ENCODE measurements at regions not wholly inside any gene's neighbourhood (a gene's known extent, or its start where the extent isn't known, plus 50 kb on each side); places are given as distances from the start of the nearest gene placed in this dataset.
A peak's percentile ranks its signal among the peaks of the same experiment; 100 is the strongest.
"Not testable (repeated sequence)": the region's sequence is repeated elsewhere in the genome, so short reads cannot be mapped to it uniquely, and the experiment has no call there.

DNA sequence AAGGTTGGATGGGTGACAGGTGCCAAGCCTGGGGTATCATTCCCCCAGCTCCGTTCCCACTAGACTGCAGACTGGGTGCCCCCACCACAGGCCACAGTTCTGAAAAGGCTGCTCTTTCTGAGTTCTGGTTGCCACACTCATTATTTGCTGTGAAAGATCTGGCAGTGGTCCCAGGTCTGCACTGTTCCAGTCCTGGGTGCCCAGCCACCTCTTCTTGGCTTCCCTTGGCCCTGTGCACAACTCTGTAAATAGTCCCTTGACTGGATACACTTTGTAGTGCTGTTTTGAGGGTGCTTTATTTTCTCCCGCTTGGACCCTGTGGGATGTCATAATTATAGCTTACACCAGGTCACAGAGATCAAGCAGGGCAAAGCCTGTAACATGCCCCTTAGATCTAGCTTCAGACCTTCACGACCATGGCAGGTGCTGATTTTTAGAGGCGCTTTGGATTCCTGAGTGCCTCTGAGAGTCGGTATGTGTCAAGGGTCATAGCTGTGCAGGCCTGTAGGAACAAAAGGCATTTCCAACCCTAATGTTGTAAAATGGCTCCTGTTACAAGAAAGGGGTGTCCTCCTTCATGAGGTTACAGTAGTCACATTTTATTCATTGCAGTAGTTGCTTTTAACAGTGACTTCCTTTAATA is 344.9 kb downstream of the ICE1 start:
- peak in 15 of 56 donors; percentile 1 to 27 (median 6) for DNase-seq

DNA sequence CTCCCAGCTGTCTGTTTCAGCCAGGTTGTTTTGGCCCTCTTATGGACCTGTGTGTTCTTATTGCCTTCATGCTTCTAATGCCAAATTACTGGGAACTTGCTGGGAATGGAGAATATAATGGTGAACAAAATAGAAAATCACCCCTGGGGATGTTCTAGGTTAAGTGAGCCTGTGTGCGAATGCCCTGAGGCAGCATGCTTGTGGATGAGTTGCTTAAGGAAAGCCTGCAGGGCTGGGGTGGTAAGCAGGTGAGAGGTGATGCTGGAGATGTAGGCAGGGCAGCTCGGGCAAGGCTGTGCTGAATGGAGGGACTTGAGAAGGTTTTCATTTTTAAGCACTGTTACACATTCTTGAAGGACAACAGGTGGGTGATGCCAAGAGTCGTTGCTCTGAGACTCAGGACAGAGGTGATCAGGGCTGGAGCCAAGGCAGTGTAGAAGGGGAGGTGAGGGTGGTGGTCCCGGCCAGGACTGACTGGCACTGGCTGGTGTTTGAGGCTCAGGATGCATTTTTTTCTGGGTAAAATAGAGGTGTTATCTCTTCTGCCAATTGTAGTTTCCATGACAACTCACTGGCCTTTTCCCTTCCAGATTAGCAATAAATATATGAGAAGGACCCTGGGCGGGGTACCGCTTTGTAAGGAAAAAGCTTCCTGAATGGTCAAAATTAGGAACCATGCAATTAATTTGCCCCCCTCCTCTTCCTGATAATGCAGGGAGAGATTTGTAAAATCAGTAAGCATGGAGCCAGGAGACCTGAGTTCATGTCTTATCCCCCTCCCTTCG is 342.8 kb downstream of the ICE1 start:
- no peak for DNase-seq

- DNase-seq, result no peak
These were observed 341.8 kb downstream of the ICE1 start for GRCh38 chr5:5764246-5764645.

DNA sequence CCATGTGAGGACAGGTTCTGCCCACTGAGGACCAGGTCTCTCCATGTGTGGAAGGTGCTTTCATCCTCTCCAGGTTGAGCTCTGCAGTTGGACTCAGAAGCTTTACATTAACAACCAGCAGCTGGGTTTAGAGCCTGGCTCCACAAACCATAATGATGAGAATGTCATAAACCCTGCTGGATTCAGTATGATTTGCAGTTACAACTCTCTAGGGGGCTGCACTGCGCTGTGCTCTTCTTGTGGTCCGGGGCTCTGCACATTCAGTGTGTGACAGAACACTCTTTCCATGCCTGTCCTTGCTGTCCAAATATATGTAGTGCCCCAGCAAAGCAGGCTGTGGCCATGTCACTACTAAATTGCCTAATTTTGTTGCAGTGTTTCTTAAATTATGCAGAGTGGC is 334.3 kb downstream of the ICE1 start:
- DNase-seq, result no peak

- DNase-seq, result no peak
These were observed 333.4 kb downstream of the ICE1 start for GRCh38 chr5:5755888-5756287.

DNA sequence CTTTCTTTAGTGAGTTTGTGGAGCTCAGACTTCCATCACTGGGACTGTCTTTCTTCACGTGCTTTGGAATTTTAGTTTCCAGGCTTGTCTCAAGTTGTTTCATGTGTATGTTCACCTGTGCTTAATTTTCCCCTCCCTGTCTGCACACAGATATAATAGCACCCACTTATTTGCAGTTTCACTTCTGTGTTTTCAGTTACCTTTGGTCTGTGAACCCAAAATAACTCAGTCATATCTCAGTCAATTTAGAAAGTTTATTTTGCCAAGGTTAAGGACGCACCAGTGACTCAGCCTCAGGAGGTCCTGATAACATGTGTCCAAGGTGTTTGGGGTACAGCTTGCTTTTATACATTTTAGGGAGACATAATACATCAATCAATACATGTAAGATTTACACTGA is 330.4 kb downstream of the ICE1 start:
- DNase-seq, result no peak

DNA sequence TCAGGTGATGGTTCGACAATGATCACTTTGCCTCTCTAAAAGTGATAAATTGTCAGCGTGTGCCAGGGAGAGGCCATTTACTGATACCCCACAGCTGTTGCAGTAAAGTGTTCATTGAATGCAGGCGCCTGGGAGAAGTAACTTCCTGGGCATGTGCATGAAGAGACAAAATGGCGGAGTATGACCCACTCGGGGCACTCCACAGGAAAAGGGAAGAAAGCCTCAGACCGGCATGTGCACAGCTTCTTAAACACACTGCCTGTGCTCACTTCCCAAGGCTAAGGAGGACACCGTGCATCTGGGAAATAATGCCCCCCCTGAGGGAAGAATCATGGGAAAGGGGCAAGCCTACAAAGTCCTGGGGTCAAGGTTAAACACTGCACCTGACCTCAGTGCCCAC is 329.5 kb downstream of the ICE1 start:
- no peak for DNase-seq

DNA sequence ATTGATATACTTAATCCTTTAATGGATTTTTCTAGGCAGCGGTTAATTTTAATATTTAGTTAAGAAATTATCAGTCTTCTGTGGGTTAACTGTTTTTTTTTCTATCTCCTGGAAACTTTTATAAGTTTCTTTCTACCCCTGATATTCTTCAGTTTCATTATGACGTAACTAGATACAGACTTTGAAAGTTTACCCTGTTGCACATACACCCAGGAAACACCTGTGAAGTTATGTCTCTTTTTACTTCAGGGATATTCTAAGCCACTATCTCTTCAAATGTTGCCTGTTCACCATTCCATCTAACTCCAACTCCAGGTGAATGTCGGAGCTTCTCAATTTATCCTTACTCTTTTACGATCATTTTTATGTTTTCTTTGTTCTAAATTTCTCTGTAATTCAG is 329.0 kb downstream of the ICE1 start:
- no peak for DNase-seq

DNA sequence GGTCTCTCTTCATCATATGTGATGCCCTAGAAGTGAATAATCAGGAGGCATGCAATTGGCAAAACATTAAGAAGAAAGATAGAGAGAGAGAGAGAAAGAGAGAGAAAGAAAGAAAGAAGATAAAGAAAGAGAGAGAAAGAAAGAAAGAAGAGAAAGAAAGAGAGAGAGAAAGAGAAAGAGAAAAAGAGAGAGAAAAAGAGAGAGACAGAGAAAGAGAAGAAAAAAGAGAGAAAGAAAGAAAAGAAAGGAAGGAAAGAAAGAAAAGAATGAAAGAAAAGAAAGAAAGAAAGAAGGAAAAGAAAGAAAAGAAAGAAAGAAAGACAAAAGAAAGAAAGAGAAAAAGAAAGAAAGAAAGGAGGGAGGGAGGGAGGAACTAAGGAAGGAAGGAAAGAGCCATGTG is 318.9 kb downstream of the ICE1 start:
- DNase-seq, result no peak

DNA sequence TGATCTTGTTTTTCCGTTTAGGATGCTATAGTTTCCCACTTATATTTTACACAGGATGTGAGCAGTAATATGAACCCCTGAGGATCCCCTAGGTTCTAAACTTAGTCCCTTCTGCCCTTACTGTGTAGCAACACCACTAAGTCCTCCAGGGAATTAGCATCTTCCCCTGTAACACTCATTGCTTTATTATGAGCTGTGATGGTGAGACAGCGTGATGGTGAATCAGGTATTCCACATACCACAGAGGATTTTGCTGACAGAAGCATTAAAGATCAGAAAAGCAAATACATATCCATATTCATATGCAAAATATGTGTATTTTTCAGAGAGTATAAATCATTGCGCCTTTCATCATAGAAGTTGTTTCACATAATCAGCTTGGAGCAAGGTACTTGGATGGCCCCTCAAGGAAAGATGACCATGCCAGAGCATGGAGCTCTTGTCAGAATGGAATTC is 317.0 kb downstream of the ICE1 start:
- DNase-seq, result no peak

DNA sequence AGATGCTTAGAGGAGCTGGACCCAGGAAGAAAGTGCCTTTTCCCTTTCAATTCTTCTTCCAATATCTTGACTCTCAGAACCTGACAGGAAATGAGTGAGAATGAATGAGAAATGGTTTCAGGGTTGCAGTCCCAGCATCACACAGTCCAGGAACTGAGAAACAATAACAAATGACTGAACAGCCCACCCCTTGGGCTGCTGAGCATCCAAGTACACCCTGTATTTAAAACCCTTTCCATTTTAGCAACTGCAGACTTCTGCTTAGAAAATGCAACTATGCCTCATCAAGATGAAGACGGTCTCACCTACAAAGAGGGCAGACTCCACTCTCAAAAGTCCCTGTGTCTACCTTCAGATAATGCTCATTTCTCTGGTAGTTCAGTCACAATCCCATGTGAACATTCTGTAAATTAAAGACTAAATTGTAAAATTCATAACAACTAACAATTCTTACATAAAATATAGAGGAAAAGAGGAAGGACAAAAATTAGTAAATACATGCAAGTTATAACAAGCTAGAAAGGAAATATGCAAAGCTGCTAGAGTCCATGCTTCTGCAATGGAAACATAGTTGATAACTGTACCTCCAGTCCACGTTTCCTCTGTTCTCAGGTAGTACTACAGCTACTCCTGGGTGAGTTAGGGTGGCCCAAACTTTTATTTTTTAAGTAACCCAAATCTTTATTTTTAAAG is 316.5 kb downstream of the ICE1 start:
- no peak for DNase-seq

- DNase-seq, result no peak
These were observed 313.5 kb downstream of the ICE1 start for GRCh38 chr5:5736007-5736406.

DNA sequence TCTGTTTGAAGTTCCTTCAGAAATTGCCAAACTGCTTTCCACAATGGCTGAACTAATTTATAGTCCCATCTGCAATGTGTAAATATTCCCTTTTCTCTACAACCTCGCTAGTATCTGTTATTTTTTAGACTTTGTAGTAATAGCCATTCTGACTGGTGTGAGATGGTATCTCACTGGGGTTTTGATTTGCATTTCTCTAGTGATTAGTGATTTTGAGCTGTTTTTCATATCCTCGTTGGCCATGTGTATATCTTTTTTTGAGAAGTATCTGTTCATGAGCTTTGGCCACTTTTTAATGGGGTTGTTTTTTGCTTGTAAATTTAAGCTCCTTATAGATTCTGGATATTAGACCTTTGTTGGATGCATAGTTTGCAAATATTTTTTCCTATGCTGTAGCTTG is 310.6 kb downstream of the ICE1 start:
- not testable (repeated sequence) for DNase-seq

DNA sequence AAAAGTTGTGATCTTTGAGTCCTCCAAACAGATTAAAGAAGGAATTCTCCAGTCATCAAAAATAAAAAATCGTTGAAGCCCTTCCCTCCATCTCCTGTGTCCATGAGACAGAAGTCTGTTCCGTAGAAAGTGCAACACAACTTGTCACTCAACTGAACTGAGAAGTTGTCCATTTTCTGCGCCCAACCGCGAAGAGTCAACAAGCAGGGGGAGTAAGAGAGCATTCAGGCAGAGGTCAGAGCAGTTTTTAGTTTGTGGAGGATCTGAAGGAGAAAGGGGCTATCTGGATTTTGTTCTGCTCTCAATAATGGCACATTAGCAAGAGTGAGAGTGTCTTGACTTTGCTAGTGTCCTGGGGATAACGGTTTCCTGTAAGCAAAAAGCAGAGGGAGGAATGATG is 303.9 kb downstream of the ICE1 start:
- DNase-seq, result no peak

DNA sequence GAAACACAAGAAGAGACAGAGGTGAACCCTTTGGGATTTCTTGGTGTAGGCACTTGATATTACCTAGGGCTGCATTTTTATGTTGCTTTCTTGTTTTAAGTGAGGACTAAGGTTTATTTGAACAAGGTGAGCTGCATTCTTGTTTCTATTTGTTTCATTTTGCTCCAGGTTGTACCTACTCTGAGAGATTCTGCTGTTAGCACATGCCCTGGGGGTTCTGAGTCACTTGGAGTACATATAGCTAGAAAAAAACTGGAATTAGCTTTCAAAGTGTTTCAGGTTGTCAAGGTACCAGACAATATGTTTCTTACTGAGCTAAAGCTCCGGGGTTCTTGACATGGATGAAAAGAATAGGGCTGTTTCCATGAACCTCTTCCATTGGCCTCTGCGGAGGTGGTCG is 299.4 kb downstream of the ICE1 start:
- no peak for DNase-seq

GRCh38 chr5:5719292-5719691 is 296.8 kb downstream of the ICE1 start:
- DNase-seq, result no peak

DNA sequence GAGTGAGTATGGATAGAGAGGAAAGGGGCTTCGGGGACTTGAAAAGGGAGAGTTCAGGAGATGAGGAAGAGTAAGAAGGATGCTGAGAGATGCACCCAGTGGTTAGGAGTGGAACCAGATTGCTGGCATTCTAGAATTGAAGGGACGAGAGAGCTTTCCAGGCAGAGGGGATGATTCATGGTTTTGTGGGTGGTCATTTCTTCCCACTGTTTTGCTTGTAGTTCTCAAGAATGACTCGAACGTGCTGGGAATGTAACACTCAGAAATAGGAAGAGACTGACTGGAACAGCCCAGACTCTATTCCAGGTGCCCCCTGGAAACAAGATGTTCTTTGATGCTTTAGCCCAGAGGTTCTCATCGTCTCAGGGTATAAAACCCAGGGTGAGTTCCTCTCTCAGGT is 294.2 kb downstream of the ICE1 start:
- peak in 4 of 56 donors; percentile 2 to 38 (median 30) for DNase-seq

GRCh38 chr5:5711592-5711991 is 289.1 kb downstream of the ICE1 start:
- no peak for DNase-seq

DNA sequence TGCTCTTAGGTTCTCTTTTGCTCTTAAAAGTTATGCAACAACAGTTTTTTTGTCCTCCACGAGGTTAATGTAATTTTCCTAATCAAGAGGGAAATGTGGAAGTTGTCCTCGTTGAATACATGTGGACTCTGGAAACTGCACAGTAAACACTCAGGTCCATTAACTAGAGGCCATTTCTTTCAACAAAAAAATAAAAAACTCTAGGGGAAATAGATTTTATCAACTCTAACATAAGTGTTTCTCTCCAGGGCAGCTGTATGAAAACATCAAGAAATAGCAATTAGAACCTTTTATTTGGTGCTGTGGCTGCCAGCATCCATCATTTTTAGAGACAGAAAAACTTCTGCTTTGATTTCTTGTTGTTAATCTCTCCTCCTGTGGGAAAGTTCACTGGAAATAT is 288.6 kb downstream of the ICE1 start:
- DNase-seq, result no peak

DNA sequence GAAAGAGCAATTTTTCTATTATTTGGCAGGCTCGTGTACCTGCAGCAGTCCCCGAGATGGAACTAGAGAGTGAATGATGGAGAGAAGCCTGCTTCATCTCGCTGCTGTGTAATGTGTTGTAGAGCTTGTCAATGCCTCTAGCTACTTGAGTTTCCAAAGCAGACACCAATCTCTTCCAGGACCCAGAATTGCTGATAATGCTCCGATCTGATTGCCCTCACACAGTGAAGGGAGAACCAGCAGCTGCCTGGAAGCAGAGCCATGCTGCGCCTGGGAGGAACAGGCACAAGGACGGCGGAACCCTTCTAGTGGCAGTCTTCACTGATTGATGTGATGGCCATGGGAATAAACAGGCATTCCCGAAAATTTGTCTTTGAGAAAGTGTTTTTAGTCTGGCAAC is 288.0 kb downstream of the ICE1 start:
- DNase-seq, result no peak

DNA sequence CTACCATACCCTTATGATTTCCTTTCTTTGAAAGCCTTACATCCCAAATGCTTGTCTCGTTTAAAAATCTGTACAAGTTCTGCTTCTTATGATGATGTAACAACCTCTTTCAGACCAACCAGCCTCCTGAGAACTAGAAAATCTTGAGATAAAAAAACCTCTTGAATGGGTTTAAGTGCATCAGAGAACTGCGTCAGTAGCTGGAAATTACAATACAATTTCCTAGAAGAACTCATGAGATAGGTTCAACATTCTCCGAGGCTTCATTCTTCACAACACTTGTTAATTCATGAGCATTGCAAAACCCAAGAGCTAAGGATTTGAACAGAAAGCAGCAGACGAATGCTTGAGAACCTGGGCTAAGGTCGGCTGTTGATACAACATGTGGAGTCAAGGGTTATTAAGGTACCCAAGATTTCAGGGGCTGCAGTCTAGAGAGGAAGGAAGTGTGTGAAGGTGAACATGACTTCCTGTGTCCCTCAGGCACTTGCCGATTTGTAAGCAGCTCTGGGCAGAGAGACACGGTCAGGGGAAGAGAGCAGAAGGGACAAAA is 286.0 kb downstream of the ICE1 start:
- DNase-seq, result no peak

DNA sequence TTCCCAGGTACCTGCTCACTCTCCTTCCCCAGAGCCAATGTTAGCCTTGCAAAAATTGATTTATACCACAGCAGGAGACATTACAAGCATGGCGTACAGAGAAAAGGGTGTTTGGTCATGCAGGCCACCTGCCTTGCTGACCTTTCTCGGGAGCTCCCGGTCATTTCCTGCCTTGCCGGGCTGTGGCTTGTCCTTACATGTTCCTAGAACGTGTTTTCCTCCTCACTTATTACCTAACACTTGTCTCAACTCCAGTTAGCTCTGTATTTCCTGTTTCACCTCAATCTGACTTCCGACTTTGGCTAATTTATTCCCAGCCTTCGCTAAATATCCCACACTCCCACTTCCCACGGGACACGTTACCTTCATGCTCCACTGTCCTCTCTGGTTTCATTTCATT is 282.5 kb downstream of the ICE1 start:
- DNase-seq, result no peak

All from amygdala (tissue), 56 donors.